ENCODE measurements at regions not wholly inside any gene's neighbourhood (a gene's known extent, or its start where the extent isn't known, plus 50 kb on each side); places are given as distances from the start of the nearest gene placed in this dataset.

DNA sequence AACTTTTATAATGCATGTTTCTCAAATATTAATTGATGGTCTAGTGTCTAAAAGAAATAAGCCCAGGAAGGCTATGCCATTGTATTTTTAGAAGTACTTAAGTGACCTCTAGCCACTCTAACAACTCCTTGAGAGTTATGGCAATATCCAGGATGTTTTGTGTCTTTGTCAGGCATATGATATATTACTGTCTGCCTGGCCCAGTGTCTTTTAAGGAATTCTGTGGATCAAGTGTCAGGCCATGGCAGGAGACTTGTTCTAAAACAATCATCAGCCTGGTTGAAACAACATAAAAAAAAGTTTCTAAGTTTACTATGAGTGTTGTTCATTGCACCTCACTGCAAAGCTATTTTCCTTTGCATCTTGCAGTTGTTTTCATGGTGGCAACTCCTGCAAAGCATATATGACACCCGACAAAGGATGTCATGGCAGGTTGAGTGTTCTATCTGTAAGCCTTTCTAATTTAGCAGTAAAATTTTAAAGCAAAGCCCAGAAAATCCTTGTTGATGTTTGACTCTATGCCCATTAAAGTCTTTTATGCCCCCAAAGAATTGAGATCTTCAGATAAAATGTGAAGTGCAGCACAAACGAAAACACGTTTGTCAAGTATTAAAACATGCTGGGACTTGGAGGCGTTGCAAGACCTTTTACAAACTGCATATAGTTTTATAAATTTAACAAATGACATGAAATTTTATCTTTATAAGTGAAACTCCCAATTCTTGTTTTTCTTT is 89.5 kb upstream of the SLC38A2 start:
- peaks cover 1% of the 10 kb centered on the region; the same call in 1 of the 2 replicates for H3K27me3 Mint-ChIP-seq (ENCODE audit: insufficient read depth)
- peaks cover 55% of the 10 kb centered on the region for H3K4me1 Mint-ChIP-seq (ENCODE audit: low read depth)
- no peaks in the 10 kb centered on the region for H3K9me3 Mint-ChIP-seq
- H3K27ac Mint-ChIP-seq, result no peak overlapping the region
- H3K4me3 Mint-ChIP-seq, result no peak overlapping the region
- TF ChIP-seq, protein P1, sequence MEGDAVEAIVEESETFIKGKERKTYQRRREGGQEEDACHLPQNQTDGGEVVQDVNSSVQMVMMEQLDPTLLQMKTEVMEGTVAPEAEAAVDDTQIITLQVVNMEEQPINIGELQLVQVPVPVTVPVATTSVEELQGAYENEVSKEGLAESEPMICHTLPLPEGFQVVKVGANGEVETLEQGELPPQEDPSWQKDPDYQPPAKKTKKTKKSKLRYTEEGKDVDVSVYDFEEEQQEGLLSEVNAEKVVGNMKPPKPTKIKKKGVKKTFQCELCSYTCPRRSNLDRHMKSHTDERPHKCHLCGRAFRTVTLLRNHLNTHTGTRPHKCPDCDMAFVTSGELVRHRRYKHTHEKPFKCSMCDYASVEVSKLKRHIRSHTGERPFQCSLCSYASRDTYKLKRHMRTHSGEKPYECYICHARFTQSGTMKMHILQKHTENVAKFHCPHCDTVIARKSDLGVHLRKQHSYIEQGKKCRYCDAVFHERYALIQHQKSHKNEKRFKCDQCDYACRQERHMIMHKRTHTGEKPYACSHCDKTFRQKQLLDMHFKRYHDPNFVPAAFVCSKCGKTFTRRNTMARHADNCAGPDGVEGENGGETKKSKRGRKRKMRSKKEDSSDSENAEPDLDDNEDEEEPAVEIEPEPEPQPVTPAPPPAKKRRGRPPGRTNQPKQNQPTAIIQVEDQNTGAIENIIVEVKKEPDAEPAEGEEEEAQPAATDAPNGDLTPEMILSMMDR (IDR thresholded peaks at IDR 0.05), result no peak
- DNase-seq, result peak; percentile 20
- H3K36me3 Mint-ChIP-seq (ENCODE audit: low read depth), result peaks cover 10% of the 10 kb centered on the region

DNA sequence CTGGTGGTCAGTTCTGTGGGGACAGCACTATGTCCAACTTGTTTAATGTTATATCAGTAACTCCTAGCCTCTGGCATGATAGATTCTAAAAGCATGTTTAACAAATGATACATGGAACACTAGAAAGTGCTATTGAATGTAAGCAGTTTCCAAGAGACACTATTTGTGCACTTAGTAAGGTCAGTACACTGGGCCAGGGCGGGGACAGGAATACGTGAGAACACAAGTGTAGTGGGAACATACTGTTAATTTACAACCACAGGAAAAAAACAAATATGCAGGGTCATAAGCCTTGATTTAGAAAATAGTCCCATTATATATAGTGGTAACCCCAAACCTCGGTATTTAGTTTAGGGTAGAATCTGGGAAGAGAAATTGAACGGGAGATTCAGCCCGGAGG is 88.9 kb upstream of the SLC38A2 start:
- DNase-seq, result no peak
- H3K36me3 Mint-ChIP-seq (ENCODE audit: low read depth), result peaks cover 6% of the 10 kb centered on the region
- peaks cover 1% of the 10 kb centered on the region; the same call in 1 of the 2 replicates for H3K27me3 Mint-ChIP-seq (ENCODE audit: insufficient read depth)
- TF ChIP-seq, protein P1 (IDR thresholded peaks at IDR 0.05), result no peak
- no peaks in the 10 kb centered on the region for H3K9me3 Mint-ChIP-seq
- no peak overlapping the region for H3K27ac Mint-ChIP-seq
- H3K4me1 Mint-ChIP-seq (ENCODE audit: low read depth), result peaks cover 60% of the 10 kb centered on the region
- no peak overlapping the region for H3K4me3 Mint-ChIP-seq

DNA sequence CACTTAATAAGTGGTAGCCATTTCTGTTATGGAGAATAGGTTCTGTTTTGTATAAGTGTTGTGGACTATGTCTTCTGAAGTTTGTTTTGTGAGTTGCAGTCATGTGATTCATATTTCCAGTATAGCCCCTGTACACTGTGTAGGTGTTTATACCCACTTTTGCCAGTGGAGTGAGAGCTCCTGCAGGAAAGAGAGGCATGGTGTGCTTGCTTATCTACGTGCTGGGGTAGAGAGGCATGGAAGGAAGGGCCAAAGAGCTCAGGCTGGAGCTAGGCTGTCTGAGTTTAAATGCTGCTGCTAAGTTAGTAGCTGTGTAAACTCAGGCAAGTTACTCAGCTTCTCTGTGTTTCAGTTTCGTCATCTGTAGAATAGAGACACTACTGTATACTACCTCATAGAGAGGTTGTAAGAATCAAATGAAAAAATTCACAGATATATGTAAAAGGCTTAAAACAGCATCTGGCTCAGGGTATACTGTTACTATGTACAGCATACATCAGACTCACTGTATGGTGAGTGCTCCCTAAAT is 88.2 kb upstream of the SLC38A2 start:
- H3K4me1 Mint-ChIP-seq (ENCODE audit: low read depth), result peaks cover 67% of the 10 kb centered on the region
- no peak for DNase-seq
- peaks cover 1% of the 10 kb centered on the region; the same call in 1 of the 2 replicates for H3K27me3 Mint-ChIP-seq (ENCODE audit: insufficient read depth)
- no peaks in the 10 kb centered on the region for H3K9me3 Mint-ChIP-seq
- TF ChIP-seq, protein P1 (IDR thresholded peaks at IDR 0.05), result no peak
- no peak overlapping the region for H3K4me3 Mint-ChIP-seq
- no peak overlapping the region for H3K27ac Mint-ChIP-seq
- H3K36me3 Mint-ChIP-seq (ENCODE audit: low read depth), result peaks cover 2% of the 10 kb centered on the region

DNA sequence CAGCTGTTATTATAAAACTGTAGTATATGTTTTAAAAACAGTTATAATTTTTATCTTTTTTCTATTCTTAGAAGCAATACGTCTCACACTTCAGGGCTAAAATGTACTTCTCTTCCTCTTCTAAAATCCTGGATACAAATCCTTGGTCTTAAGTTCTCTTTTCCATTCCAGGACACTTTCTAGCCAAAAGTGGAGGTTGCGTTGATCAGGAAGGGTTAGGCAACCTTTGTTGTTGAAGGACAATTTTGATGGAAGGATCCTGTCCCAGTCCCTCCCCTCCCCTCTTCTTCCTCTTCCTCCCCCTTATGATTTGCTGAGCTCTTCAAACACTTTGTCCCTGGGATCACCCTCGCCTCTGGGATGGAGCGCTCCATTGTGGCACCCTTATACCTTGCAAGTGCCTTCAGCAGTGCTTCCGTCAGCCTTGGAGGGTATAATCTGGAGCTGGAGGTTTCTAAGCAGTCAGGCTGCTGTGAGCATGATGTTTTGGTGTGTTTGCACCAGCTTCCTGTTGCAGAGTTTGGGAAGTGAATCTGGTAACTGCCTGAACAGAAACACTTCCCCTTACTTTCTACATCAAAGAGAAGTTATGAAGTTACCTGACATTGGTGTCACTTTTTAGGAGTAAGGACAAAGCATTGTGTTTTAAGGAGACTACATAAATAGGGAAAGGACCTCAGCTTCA is 87.4 kb upstream of the SLC38A2 start:
- H3K4me3 Mint-ChIP-seq, result no peak overlapping the region
- peaks cover 1% of the 10 kb centered on the region; the same call in 1 of the 2 replicates for H3K27me3 Mint-ChIP-seq (ENCODE audit: insufficient read depth)
- no peak for DNase-seq
- H3K36me3 Mint-ChIP-seq (ENCODE audit: low read depth), result peaks cover 8% of the 10 kb centered on the region
- no peaks in the 10 kb centered on the region for H3K9me3 Mint-ChIP-seq
- TF ChIP-seq, protein P1 (IDR thresholded peaks at IDR 0.05), result no peak
- peak overlapping the region; percentile 24 for H3K27ac Mint-ChIP-seq
- peaks cover 74% of the 10 kb centered on the region for H3K4me1 Mint-ChIP-seq (ENCODE audit: low read depth)

DNA sequence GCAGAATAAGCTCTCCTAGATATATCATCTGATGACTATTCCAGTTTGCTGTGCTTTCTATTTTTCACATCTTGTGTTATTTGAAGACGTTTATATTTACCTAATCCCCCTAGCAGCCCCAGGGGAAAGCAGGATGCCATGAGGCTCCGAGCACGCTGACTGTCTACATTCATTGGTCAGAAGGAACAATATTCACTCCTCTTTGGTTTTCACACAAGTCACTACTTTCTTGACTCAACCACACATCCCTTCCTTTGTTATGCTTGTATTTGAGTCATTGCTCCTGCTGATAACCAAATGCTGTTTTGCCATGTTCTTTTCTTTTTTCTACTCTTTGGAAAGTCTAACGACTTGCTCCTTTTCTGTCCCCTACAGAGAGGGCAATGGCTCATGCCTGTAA is 86.5 kb upstream of the SLC38A2 start:
- Mint-ChIP-seq H3K36me3 (ENCODE audit: low read depth) (peaks cover 14% of the 10 kb centered on the region), H3K4me1 (ENCODE audit: low read depth) (peaks cover 80% of the 10 kb centered on the region), H3K27ac (peak overlapping the region; percentile 72), H3K4me3 (peak overlapping the region; percentile 45), H3K27me3 (ENCODE audit: insufficient read depth) (peaks cover 1% of the 10 kb centered on the region; the same call in 1 of the 2 replicates), H3K9me3 (no peaks in the 10 kb centered on the region)
- DNase-seq, result peak; percentile 90
- TF ChIP-seq, protein P1 (IDR thresholded peaks at IDR 0.05), result no peak

All from HFFc6 (cell line).